ENCODE measurements at regions not wholly inside any gene's neighbourhood (a gene's known extent, or its start where the extent isn't known, plus 50 kb on each side); places are given as distances from the start of the nearest gene placed in this dataset.
"Not testable (repeated sequence)": the region's sequence is repeated elsewhere in the genome, so short reads cannot be mapped to it uniquely, and the experiment has no call there.

GRCh38 chr2:17460371-17461086, 57.7 kb downstream of the RAD51AP2 start:
- H3K27me3 Mint-ChIP-seq = no peaks in the 10 kb centered on the region
- H3K36me3 Mint-ChIP-seq = no peaks in the 10 kb centered on the region
- H3K4me3 Mint-ChIP-seq = no peak overlapping the region
- Histone ChIP-seq H3K27me3 (replicated peaks in 1 of 2; ENCODE audit: control insufficient read depth in 2 of 2, extremely low read depth in 1 of 2, insufficient read depth in 2 of 2, low read length in 1 of 2) (no peaks in the 10 kb centered on the region), H3K4me3 (ENCODE audit: control insufficient read depth in 1 of 2, extremely low read depth in 1 of 2, low read length in 1 of 2) (no peak overlapping the region), H3K9me3 (no peaks in the 10 kb centered on the region), H3K4me1 (ENCODE audit: control insufficient read depth in 1 of 2, extremely low read depth in 1 of 2, insufficient read depth in 2 of 2, low read length in 2 of 2) (no peaks in the 10 kb centered on the region), H3K36me3 (ENCODE audit: control insufficient read depth in 2 of 2, extremely low read depth in 1 of 2, insufficient read depth in 1 of 2, low read length in 1 of 2) (no peaks in the 10 kb centered on the region), H3K27ac (ENCODE audit: low read length) (no peak overlapping the region)
- no peak overlapping the region for H3K27ac Mint-ChIP-seq
- DNase-seq (no peak), ATAC-seq (replicated peaks in 1 of 4) (no peak)
- CTCF ChIA-PET = interaction anchor here in 1 of 2 donors (0.6 kb wide), 1 partner anchor 1361 kb away, joined by 3 read pairs; no protein-coding TSS in a partner anchor
- peaks cover 0 to 3% (median 3%) of the 10 kb centered on the region in 3 donors for H3K9me3 Mint-ChIP-seq
- H3K4me1 Mint-ChIP-seq = no peaks in the 10 kb centered on the region
- POLR2A ChIA-PET = no interaction called here

GRCh38 chr2:17455343-17455742, 62.9 kb downstream of the RAD51AP2 start:
- H3K4me3 Mint-ChIP-seq = no peak overlapping the region
- H3K4me1 ChIP-seq (ENCODE audit: control insufficient read depth in 1 of 2, extremely low read depth in 1 of 2, insufficient read depth in 2 of 2, low read length in 2 of 2) = no peaks in the 10 kb centered on the region
- H3K9me3 Mint-ChIP-seq = peaks cover 2 to 3% (median 3%) of the 10 kb centered on the region in 3 donors
- H3K27me3 ChIP-seq (replicated peaks in 1 of 2; ENCODE audit: control insufficient read depth in 2 of 2, extremely low read depth in 1 of 2, insufficient read depth in 2 of 2, low read length in 1 of 2) = no peaks in the 10 kb centered on the region
- no CpG with 5 or more reads among the region's 2 CpGs for WGBS (ENCODE audit: insufficient coverage)
- no peak overlapping the region for H3K27ac Mint-ChIP-seq
- DNase-seq (no peak), ATAC-seq (replicated peaks in 1 of 4) (no peak)
- H3K36me3 Mint-ChIP-seq = no peaks in the 10 kb centered on the region
- H3K4me3 ChIP-seq (ENCODE audit: control insufficient read depth in 1 of 2, extremely low read depth in 1 of 2, low read length in 1 of 2) = no peak overlapping the region
- no peaks in the 10 kb centered on the region for H3K27me3 Mint-ChIP-seq
- no peak overlapping the region for H3K27ac ChIP-seq (ENCODE audit: low read length)
- H3K9me3 ChIP-seq = no peaks in the 10 kb centered on the region
- CTCF ChIA-PET = no interaction called here
- H3K4me1 Mint-ChIP-seq = no peaks in the 10 kb centered on the region
- POLR2A ChIA-PET = no interaction called here
- no peaks in the 10 kb centered on the region for H3K36me3 ChIP-seq (ENCODE audit: control insufficient read depth in 2 of 2, extremely low read depth in 1 of 2, insufficient read depth in 1 of 2, low read length in 1 of 2)

- H3K4me3 Mint-ChIP-seq; CTCF ChIA-PET; POLR2A ChIA-PET; H3K27ac ChIP-seq (ENCODE audit: low read length); H3K36me3 ChIP-seq (ENCODE audit: control insufficient read depth in 2 of 2, extremely low read depth in 1 of 2, insufficient read depth in 1 of 2, low read length in 1 of 2); H3K4me3 ChIP-seq (ENCODE audit: control insufficient read depth in 1 of 2, extremely low read depth in 1 of 2, low read length in 1 of 2); ATAC-seq (replicated peaks in 1 of 4); DNase-seq; H3K9me3 ChIP-seq; H3K4me1 ChIP-seq (ENCODE audit: control insufficient read depth in 1 of 2, extremely low read depth in 1 of 2, insufficient read depth in 2 of 2, low read length in 2 of 2); H3K4me1 Mint-ChIP-seq; H3K36me3 Mint-ChIP-seq; H3K27ac Mint-ChIP-seq; H3K27me3 ChIP-seq (replicated peaks in 1 of 2; ENCODE audit: control insufficient read depth in 2 of 2, extremely low read depth in 1 of 2, insufficient read depth in 2 of 2, low read length in 1 of 2); H3K27me3 Mint-ChIP-seq: not testable (repeated sequence)
- WGBS (ENCODE audit: insufficient coverage) = 58% methylated on average over 3 of the region's 3 CpGs
- H3K9me3 Mint-ChIP-seq = peaks cover 15% of the 10 kb centered on the region in 3 donors
Measured at GRCh38 chr2:17446191-17446590, 72.0 kb downstream of the RAD51AP2 start.

GRCh38 chr2:17445744-17446143, 72.5 kb downstream of the RAD51AP2 start:
- H3K4me1 Mint-ChIP-seq = no peaks in the 10 kb centered on the region
- no peak for DNase-seq
- H3K27ac Mint-ChIP-seq = no peak overlapping the region
- no CpG with 5 or more reads among the region's 1 CpG for WGBS (ENCODE audit: insufficient coverage)
- ChIA-PET POLR2A (no interaction called here), CTCF (no interaction called here)
- no peak overlapping the region for H3K27ac ChIP-seq (ENCODE audit: low read length)
- no peaks in the 10 kb centered on the region for H3K27me3 ChIP-seq (replicated peaks in 1 of 2; ENCODE audit: control insufficient read depth in 2 of 2, extremely low read depth in 1 of 2, insufficient read depth in 2 of 2, low read length in 1 of 2)
- no peak overlapping the region for H3K4me3 ChIP-seq (ENCODE audit: control insufficient read depth in 1 of 2, extremely low read depth in 1 of 2, low read length in 1 of 2)
- H3K4me1 ChIP-seq (ENCODE audit: control insufficient read depth in 1 of 2, extremely low read depth in 1 of 2, insufficient read depth in 2 of 2, low read length in 2 of 2) = no peaks in the 10 kb centered on the region
- no peak overlapping the region for H3K4me3 Mint-ChIP-seq
- no peaks in the 10 kb centered on the region for H3K9me3 ChIP-seq
- ATAC-seq (replicated peaks in 1 of 4) = no peak
- H3K27me3 Mint-ChIP-seq = no peaks in the 10 kb centered on the region
- H3K36me3 Mint-ChIP-seq = no peaks in the 10 kb centered on the region
- no peaks in the 10 kb centered on the region for H3K36me3 ChIP-seq (ENCODE audit: control insufficient read depth in 2 of 2, extremely low read depth in 1 of 2, insufficient read depth in 1 of 2, low read length in 1 of 2)
- H3K9me3 Mint-ChIP-seq = peaks cover 15 to 18% (median 15%) of the 10 kb centered on the region in 3 donors

- no peak for DNase-seq
- POLR2A ChIA-PET = no interaction called here
- no peaks in the 10 kb centered on the region for H3K36me3 Mint-ChIP-seq
- Histone ChIP-seq H3K4me3 (ENCODE audit: control insufficient read depth in 1 of 2, extremely low read depth in 1 of 2, low read length in 1 of 2) (no peak overlapping the region), H3K27me3 (replicated peaks in 1 of 2; ENCODE audit: control insufficient read depth in 2 of 2, extremely low read depth in 1 of 2, insufficient read depth in 2 of 2, low read length in 1 of 2) (no peaks in the 10 kb centered on the region), H3K36me3 (ENCODE audit: control insufficient read depth in 2 of 2, extremely low read depth in 1 of 2, insufficient read depth in 1 of 2, low read length in 1 of 2) (no peaks in the 10 kb centered on the region), H3K4me1 (ENCODE audit: control insufficient read depth in 1 of 2, extremely low read depth in 1 of 2, insufficient read depth in 2 of 2, low read length in 2 of 2) (no peaks in the 10 kb centered on the region), H3K27ac (ENCODE audit: low read length) (no peak overlapping the region), H3K9me3 (no peaks in the 10 kb centered on the region)
- no CpG with 5 or more reads among the region's 2 CpGs for WGBS (ENCODE audit: insufficient coverage)
- no peak for ATAC-seq (replicated peaks in 1 of 4)
- peaks cover 4 to 9% (median 5%) of the 10 kb centered on the region in 3 donors for H3K9me3 Mint-ChIP-seq
- no peaks in the 10 kb centered on the region for H3K4me1 Mint-ChIP-seq
- H3K27me3 Mint-ChIP-seq = no peaks in the 10 kb centered on the region
- CTCF ChIA-PET = no interaction called here
- H3K27ac Mint-ChIP-seq = no peak overlapping the region
- H3K4me3 Mint-ChIP-seq = no peak overlapping the region
Measured at GRCh38 chr2:17442334-17442733, 75.9 kb downstream of the RAD51AP2 start.

- 95% methylated on average over 4 of the region's 9 CpGs for WGBS (ENCODE audit: insufficient coverage)
- H3K27ac Mint-ChIP-seq = no peak overlapping the region
- Histone ChIP-seq H3K27ac (ENCODE audit: low read length) (no peak overlapping the region), H3K9me3 (no peaks in the 10 kb centered on the region), H3K4me1 (ENCODE audit: control insufficient read depth in 1 of 2, extremely low read depth in 1 of 2, insufficient read depth in 2 of 2, low read length in 2 of 2) (no peaks in the 10 kb centered on the region), H3K27me3 (replicated peaks in 1 of 2; ENCODE audit: control insufficient read depth in 2 of 2, extremely low read depth in 1 of 2, insufficient read depth in 2 of 2, low read length in 1 of 2) (no peaks in the 10 kb centered on the region), H3K36me3 (ENCODE audit: control insufficient read depth in 2 of 2, extremely low read depth in 1 of 2, insufficient read depth in 1 of 2, low read length in 1 of 2) (no peaks in the 10 kb centered on the region), H3K4me3 (ENCODE audit: control insufficient read depth in 1 of 2, extremely low read depth in 1 of 2, low read length in 1 of 2) (no peak overlapping the region)
- POLR2A ChIA-PET = no interaction called here
- H3K36me3 Mint-ChIP-seq = no peaks in the 10 kb centered on the region
- H3K27me3 Mint-ChIP-seq = no peaks in the 10 kb centered on the region
- peaks cover 3 to 9% (median 4%) of the 10 kb centered on the region in 3 donors for H3K9me3 Mint-ChIP-seq
- H3K4me3 Mint-ChIP-seq = no peak overlapping the region
- ATAC-seq (replicated peaks in 1 of 4) (no peak), DNase-seq (no peak)
- CTCF ChIA-PET = no interaction called here
- no peaks in the 10 kb centered on the region for H3K4me1 Mint-ChIP-seq
Measured at GRCh38 chr2:17441790-17442189, 76.5 kb downstream of the RAD51AP2 start.
